ENCODE measurements at regions not wholly inside any gene's neighbourhood (a gene's known extent, or its start where the extent isn't known, plus 50 kb on each side); places are given as distances from the start of the nearest gene placed in this dataset.

DNA sequence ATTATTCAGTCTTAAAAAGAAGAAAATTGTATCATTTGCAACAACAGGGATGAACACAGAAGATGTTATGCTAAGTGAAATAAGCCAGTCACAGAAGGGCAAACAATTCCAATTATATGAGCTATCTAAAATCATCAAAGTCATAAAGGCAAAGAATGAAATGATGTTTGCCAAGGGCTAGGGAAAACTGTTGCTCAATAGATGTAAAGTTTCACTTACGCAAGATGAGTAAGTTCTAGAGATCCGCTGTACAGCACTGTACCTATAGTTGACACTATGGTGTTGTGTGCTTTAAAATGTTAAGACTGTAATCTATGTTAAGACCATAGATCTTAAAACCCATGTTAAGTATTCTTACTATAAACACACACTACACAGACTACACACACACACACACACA, 904.6 kb upstream of the LRRN3 start:
- no peak for DNase-seq (ENCODE audit: low read depth)
- Histone ChIP-seq H3K27me3 (ENCODE audit: control insufficient read depth, insufficient read depth, low read length) (no peaks in the 10 kb centered on the region), H3K4me3 (ENCODE audit: low read depth, low read length) (no peak overlapping the region), H3K36me3 (ENCODE audit: control insufficient read depth, insufficient read depth, low read length) (no peaks in the 10 kb centered on the region)
- TF ChIP-seq, protein P1, sequence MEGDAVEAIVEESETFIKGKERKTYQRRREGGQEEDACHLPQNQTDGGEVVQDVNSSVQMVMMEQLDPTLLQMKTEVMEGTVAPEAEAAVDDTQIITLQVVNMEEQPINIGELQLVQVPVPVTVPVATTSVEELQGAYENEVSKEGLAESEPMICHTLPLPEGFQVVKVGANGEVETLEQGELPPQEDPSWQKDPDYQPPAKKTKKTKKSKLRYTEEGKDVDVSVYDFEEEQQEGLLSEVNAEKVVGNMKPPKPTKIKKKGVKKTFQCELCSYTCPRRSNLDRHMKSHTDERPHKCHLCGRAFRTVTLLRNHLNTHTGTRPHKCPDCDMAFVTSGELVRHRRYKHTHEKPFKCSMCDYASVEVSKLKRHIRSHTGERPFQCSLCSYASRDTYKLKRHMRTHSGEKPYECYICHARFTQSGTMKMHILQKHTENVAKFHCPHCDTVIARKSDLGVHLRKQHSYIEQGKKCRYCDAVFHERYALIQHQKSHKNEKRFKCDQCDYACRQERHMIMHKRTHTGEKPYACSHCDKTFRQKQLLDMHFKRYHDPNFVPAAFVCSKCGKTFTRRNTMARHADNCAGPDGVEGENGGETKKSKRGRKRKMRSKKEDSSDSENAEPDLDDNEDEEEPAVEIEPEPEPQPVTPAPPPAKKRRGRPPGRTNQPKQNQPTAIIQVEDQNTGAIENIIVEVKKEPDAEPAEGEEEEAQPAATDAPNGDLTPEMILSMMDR (IDR thresholded peaks at IDR 0.05; ENCODE audit: insufficient read depth, low read length, poor library complexity, severe bottlenecking), result no peak

DNA sequence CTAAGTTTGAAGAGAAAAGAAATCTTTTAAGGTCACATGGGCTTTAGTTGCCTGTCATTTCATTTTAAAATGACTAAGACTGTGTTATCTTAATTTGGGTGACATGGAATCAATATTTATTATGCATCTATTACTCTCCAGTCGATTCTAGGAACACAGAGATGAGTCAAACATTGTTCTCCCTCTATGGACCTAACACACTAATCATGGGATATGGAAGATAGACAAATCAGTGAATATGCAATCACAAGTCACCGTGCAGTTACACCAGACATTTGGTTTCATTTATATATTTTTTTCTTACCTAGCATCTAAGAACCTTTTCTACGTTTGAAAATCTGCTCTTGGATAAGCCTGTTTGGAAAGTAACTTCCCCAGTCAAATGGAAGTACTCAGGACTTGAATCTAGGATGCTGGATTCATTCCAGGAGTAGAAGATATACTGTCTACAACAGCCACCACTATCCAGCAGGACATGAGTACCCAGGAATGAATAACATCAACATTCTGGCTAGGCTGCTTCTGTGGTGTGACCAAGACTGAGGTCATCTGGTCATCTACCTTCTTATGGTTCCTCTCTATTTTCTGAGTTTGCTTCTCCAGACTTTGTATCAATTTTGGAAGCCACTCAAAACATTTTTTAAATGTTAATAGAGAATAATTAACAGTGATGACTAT, 902.9 kb upstream of the LRRN3 start:
- TF ChIP-seq, protein P1 (IDR thresholded peaks at IDR 0.05; ENCODE audit: insufficient read depth, low read length, poor library complexity, severe bottlenecking), result no peak

DNA sequence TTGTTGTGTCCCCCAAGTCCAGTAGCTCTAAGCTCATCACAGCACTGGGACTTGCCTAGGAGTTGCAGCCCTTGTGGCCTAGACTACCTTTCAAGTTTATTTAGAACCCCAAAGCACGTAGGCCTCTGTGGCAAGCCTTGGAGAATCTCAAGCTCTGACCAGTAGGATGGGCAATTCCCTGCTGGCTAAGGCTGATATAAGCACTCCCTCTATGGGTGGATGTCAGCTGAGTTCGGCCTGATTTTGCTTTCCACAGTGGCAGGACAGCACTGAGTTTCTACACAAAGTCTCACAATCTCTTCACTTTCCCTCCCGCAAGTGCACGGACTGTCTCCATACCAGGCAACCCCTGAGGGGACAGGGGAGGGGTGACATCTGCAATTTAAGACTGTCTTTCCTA, 886.4 kb upstream of the LRRN3 start:
- no peak for DNase-seq (ENCODE audit: low read depth)

More for the DNA sequence above, 902.9 kb upstream of the LRRN3 start:
- no peaks in the 10 kb centered on the region for H3K27me3 ChIP-seq (ENCODE audit: control insufficient read depth, insufficient read depth, low read length)
- H3K4me3 ChIP-seq (ENCODE audit: low read depth, low read length), result no peak overlapping the region
- H3K36me3 ChIP-seq (ENCODE audit: control insufficient read depth, insufficient read depth, low read length), result no peaks in the 10 kb centered on the region
- no peak for DNase-seq (ENCODE audit: low read depth)

DNA sequence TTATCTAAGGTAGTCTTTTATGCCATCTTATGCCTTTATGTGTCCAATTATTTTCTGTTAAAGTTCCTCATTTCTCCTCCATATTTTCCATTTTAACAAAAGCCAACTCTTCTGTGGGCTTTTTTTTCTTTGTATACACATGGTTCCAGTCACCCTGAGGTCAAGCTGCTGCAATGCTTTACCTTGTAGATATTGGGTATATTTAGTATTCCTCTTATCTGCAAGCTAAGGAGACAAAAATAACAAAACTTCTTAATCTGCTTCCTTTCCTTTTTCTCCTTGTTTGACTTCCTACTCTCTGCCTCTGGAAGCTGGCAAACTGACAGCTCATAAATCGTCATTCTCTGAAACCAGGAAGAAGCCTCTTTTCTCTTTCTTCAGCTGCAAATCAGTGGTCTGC, 885.0 kb upstream of the LRRN3 start:
- no peak for DNase-seq (ENCODE audit: low read depth)
- no peaks in the 10 kb centered on the region for H3K36me3 ChIP-seq (ENCODE audit: control insufficient read depth, insufficient read depth, low read length)
- H3K4me3 ChIP-seq (ENCODE audit: low read depth, low read length), result no peak overlapping the region
- TF ChIP-seq, protein P1 (IDR thresholded peaks at IDR 0.05; ENCODE audit: insufficient read depth, low read length, poor library complexity, severe bottlenecking), result no peak
- no peaks in the 10 kb centered on the region for H3K27me3 ChIP-seq (ENCODE audit: control insufficient read depth, insufficient read depth, low read length)

More for the DNA sequence above, 886.4 kb upstream of the LRRN3 start:
- TF ChIP-seq, protein P1 (IDR thresholded peaks at IDR 0.05; ENCODE audit: insufficient read depth, low read length, poor library complexity, severe bottlenecking), result peak; percentile 38
- Histone ChIP-seq H3K36me3 (ENCODE audit: control insufficient read depth, insufficient read depth, low read length) (no peaks in the 10 kb centered on the region), H3K4me3 (ENCODE audit: low read depth, low read length) (no peak overlapping the region), H3K27me3 (ENCODE audit: control insufficient read depth, insufficient read depth, low read length) (no peaks in the 10 kb centered on the region)

DNA sequence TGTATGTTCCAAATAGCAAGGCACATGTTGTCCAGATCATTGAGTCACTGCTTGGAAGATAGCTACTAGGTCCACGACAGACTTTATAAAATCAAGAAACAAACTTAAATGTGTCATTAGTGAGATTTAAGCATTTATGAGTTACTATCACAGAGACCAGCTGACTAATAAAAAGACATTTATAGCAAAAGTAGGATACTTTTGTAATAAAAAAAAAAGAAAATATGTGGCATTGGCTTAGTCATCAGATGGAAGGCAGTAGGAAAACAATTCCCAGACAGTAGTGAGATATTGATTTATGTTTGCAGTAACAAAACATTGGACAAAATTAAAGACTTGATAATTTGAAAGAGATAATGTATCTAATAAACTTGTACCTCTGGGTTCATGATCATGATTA, 881.0 kb upstream of the LRRN3 start:
- Histone ChIP-seq H3K27me3 (ENCODE audit: control insufficient read depth, insufficient read depth, low read length) (no peaks in the 10 kb centered on the region), H3K4me3 (ENCODE audit: low read depth, low read length) (no peak overlapping the region), H3K36me3 (ENCODE audit: control insufficient read depth, insufficient read depth, low read length) (no peaks in the 10 kb centered on the region)
- no peak for DNase-seq (ENCODE audit: low read depth)
- TF ChIP-seq, protein P1 (IDR thresholded peaks at IDR 0.05; ENCODE audit: insufficient read depth, low read length, poor library complexity, severe bottlenecking), result no peak
